Stimulated activated CD4-positive, alpha-beta T cell treated with anti-CD3 and anti-CD28 coated beads, Interleukin-2, amount 100 ng/mL, for 48 hours (primary cell): ENCODE measurements at regions not wholly inside any gene's neighbourhood (a gene's known extent, or its start where the extent isn't known, plus 50 kb on each side); places are given as distances from the start of the nearest gene placed in this dataset.

Experiments
- DNase-seq, 2 donors: peaks; one replicate each; pipeline ENCODE4 v3.0.0-alpha.2; 2020

GRCh38 chr11:112882494-112883381 lies 78.5 kb upstream of the NCAM1 start:
- DNase-seq = no peak

- no peak for DNase-seq
Measured at GRCh38 chr11:112884012-112884767, 77.0 kb upstream of the NCAM1 start.

GRCh38 chr11:112885744-112886433 lies 75.3 kb upstream of the NCAM1 start:
- DNase-seq = no peak

GRCh38 chr11:112886434-112887370 lies 74.5 kb upstream of the NCAM1 start:
- no peak for DNase-seq

- DNase-seq = no peak
Measured at GRCh38 chr11:112889446-112889845, 71.8 kb upstream of the NCAM1 start.

GRCh38 chr11:112899235-112900006 lies 61.8 kb upstream of the NCAM1 start:
- no peak for DNase-seq

GRCh38 chr11:112901924-112902323 lies 59.3 kb upstream of the NCAM1 start:
- no peak for DNase-seq

GRCh38 chr11:112902361-112903011 lies 58.7 kb upstream of the NCAM1 start:
- no peak for DNase-seq

- DNase-seq = no peak
Measured at GRCh38 chr11:112903340-112903739, 57.9 kb upstream of the NCAM1 start.

- DNase-seq = no peak
Measured at GRCh38 chr11:112911124-112911523, 50.1 kb upstream of the NCAM1 start.
